ENCODE measurements at regions not wholly inside any gene's neighbourhood (a gene's known extent, or its start where the extent isn't known, plus 50 kb on each side); places are given as distances from the start of the nearest gene placed in this dataset.

GRCh38 chr13:112639521-112639920, 50.3 kb upstream of the ATP11A start:
- H3K4me1 ChIP-seq = peaks cover 6 to 11% (median 10%) of the 10 kb centered on the region in 3 donors
- WGBS, 2 donors = 58 to 63% methylated on average over 5 of the region's 5 CpGs
- no peak for DNase-seq
- TF ChIP-seq CTCF (IDR thresholded peaks at IDR 0.05) = no peak
- no peaks in the 10 kb centered on the region for H3K9me3 ChIP-seq
- H3K27ac ChIP-seq = no peak overlapping the region
- intact Hi-C loops (cut with DNase I) = loop anchor here in 1 of 3 donors (10.0 kb wide), 1 partner anchor 235 kb away; no protein-coding TSS in a partner anchor
- no peak for ATAC-seq
- FAIRE-seq = no peak
- H3K27me3 ChIP-seq = no peaks in the 10 kb centered on the region
- H3K4me3 ChIP-seq = no peak overlapping the region
- H3K36me3 ChIP-seq = no peaks in the 10 kb centered on the region

GRCh38 chr13:112638919-112639318, 50.9 kb upstream of the ATP11A start:
- no peak for FAIRE-seq
- TF ChIP-seq CTCF (IDR thresholded peaks at IDR 0.05) = no peak
- no peak for ATAC-seq
- WGBS, 2 donors = 73 to 81% methylated on average over 10 of the region's 10 CpGs
- H3K27me3 ChIP-seq = no peaks in the 10 kb centered on the region
- H3K9me3 ChIP-seq = no peaks in the 10 kb centered on the region
- intact Hi-C loops (cut with DNase I) = loop anchor here in 1 of 3 donors (10.0 kb wide), 1 partner anchor 236 kb away; no protein-coding TSS in a partner anchor
- DNase-seq = no peak
- H3K4me1 ChIP-seq = peaks cover 4 to 11% (median 5%) of the 10 kb centered on the region in 3 donors
- H3K36me3 ChIP-seq = no peaks in the 10 kb centered on the region
- no peak overlapping the region for H3K4me3 ChIP-seq
- H3K27ac ChIP-seq = no peak overlapping the region

- DNase-seq (peak in 1 of 6 donors; percentile 43), FAIRE-seq (no peak), ATAC-seq (no peak)
- intact Hi-C loops (cut with DNase I) = loop anchor here in 1 of 3 donors (10.0 kb wide), 1 partner anchor 237 kb away; no protein-coding TSS in a partner anchor
- no peaks in the 10 kb centered on the region for H3K9me3 ChIP-seq
- 62 to 76% methylated on average over 24 of the region's 24 CpGs for WGBS, 2 donors
- H3K36me3 ChIP-seq = no peaks in the 10 kb centered on the region
- no peak overlapping the region for H3K4me3 ChIP-seq
- no peaks in the 10 kb centered on the region for H3K27me3 ChIP-seq
- H3K27ac ChIP-seq = no peak overlapping the region
- no peak for TF ChIP-seq CTCF (IDR thresholded peaks at IDR 0.05)
- H3K4me1 ChIP-seq = peaks cover 0 to 11% (median 0%) of the 10 kb centered on the region in 3 donors
Measured at GRCh38 chr13:112638157-112638750, 50.3 kb upstream of the TUBGCP3 start.
